H9 (cell line): ENCODE measurements at regions not wholly inside any gene's neighbourhood (a gene's known extent, or its start where the extent isn't known, plus 50 kb on each side); places are given as distances from the start of the nearest gene placed in this dataset.

Source experiments
- DNase-seq: peaks from one replicate; pipeline ENCODE4 v3.0.0-alpha.2; 2017
- H2AFZ ChIP-seq: one replicate; pipeline ENCODE4 v1.6.1; 2013; ENCODE audit warnings: mild to moderate bottlenecking, low read length, control low read depth, moderate library complexity
- H2AK5ac ChIP-seq: 2 replicates; pipeline ENCODE4 v1.6.1; 2013; ENCODE audit warnings: low read length, control low read depth, mixed read lengths; ENCODE audit not compliant: insufficient read length
- H2BK120ac ChIP-seq: one replicate; pipeline ENCODE4 v1.6.1; 2013; ENCODE audit warnings: low read depth, mild to moderate bottlenecking, low read length, control low read depth, inconsistent platforms; ENCODE audit not compliant: poor library complexity, severe bottlenecking
- H2BK12ac ChIP-seq: 2 replicates; pipeline ENCODE4 v1.6.1; 2013; ENCODE audit warnings: low read length, control low read depth, mixed read lengths, low read depth; ENCODE audit not compliant: insufficient read length
- H2BK15ac ChIP-seq: 2 replicates; pipeline ENCODE4 v1.6.1; 2013; ENCODE audit warnings: low read depth, low read length, control low read depth
- H2BK20ac ChIP-seq: one replicate; pipeline ENCODE4 v1.6.1; 2013; ENCODE audit warnings: low read depth, mild to moderate bottlenecking, low read length, control low read depth, inconsistent platforms; ENCODE audit not compliant: poor library complexity, severe bottlenecking
- H2BK5ac ChIP-seq: 2 replicates; pipeline ENCODE4 v1.6.1; 2013; ENCODE audit warnings: low read length, control low read depth, mixed read lengths; ENCODE audit not compliant: insufficient read length
- H3K14ac ChIP-seq: 2 replicates; pipeline ENCODE4 v1.6.1; 2013; ENCODE audit warnings: low read length, control low read depth; ENCODE audit not compliant: insufficient read depth
- H3K18ac ChIP-seq: 2 replicates; pipeline ENCODE4 v1.6.1; 2013; ENCODE audit warnings: low read depth, mild to moderate bottlenecking, mixed read lengths, low read length, control low read depth; ENCODE audit not compliant: insufficient read length
- H3K23ac ChIP-seq: 2 replicates; pipeline ENCODE4 v1.6.1; 2013; ENCODE audit warnings: low read length, control low read depth, mixed read lengths, low read depth; ENCODE audit not compliant: insufficient read length
- H3K23me2 ChIP-seq: 2 replicates; pipeline ENCODE4 v1.6.1; 2013; ENCODE audit warnings: low read depth, mild to moderate bottlenecking, mixed read lengths, low read length, control low read depth; ENCODE audit not compliant: insufficient read length, poor library complexity, severe bottlenecking
- H3K27ac ChIP-seq: 2 replicates; pipeline ENCODE4 v1.5.1; 2013; ENCODE audit warnings: low read length, control low read depth, mixed read lengths, low read depth; ENCODE audit not compliant: insufficient read length
- H3K27me3 ChIP-seq: 2 replicates; pipeline ENCODE4 v1.6.1; 2013; ENCODE audit warnings: low read length, control low read depth, inconsistent platforms; ENCODE audit not compliant: insufficient read depth
- H3K4ac ChIP-seq: 2 replicates; pipeline ENCODE4 v1.6.1; 2013; ENCODE audit warnings: low read depth, mild to moderate bottlenecking, control low read depth, inconsistent platforms, low read length, moderate library complexity
- H3K4me1 ChIP-seq: 2 replicates; pipeline ENCODE4 v1.6.1; 2013; ENCODE audit warnings: low read length, control low read depth, inconsistent platforms; ENCODE audit not compliant: insufficient read depth
- H3K4me2 ChIP-seq: 2 replicates; pipeline ENCODE4 v1.6.1; 2013; ENCODE audit warnings: low read length, control low read depth, mixed read lengths; ENCODE audit not compliant: insufficient read length, insufficient read depth
- H3K56ac ChIP-seq: 2 replicates; pipeline ENCODE4 v1.6.1; 2013; ENCODE audit warnings: low read depth, mild to moderate bottlenecking, mixed read lengths, low read length, control low read depth; ENCODE audit not compliant: insufficient read length
- H3K79me1 ChIP-seq: 2 replicates; pipeline ENCODE4 v1.6.1; 2013; ENCODE audit warnings: low read depth, mild to moderate bottlenecking, moderate library complexity, low read length, control low read depth, inconsistent platforms; ENCODE audit not compliant: insufficient read depth, poor library complexity, severe bottlenecking
- H3K79me2 ChIP-seq: 2 replicates; pipeline ENCODE4 v1.6.1; 2013; ENCODE audit warnings: low read length, control low read depth, inconsistent platforms; ENCODE audit not compliant: insufficient read depth
- H3K9ac ChIP-seq: 2 replicates; pipeline ENCODE4 v1.6.1; 2013; ENCODE audit warnings: low read length, control low read depth, mixed read lengths; ENCODE audit not compliant: insufficient read length; ENCODE audit errors: extremely low read depth
- H3K9me3 ChIP-seq: one replicate; pipeline ENCODE4 v1.6.1; 2013; ENCODE audit warnings: low read depth, low read length, inconsistent platforms; ENCODE audit not compliant: control insufficient read depth
- H3T11ph ChIP-seq: one replicate; pipeline ENCODE4 v1.6.1; 2013; ENCODE audit warnings: mild to moderate bottlenecking, low read length, control low read depth, inconsistent platforms
- H4K20me1 ChIP-seq: one replicate; pipeline ENCODE4 v1.6.1; 2013; ENCODE audit not compliant: control insufficient read depth, insufficient read length, insufficient read depth
- H4K5ac ChIP-seq: 2 replicates; pipeline ENCODE4 v1.6.1; 2013; ENCODE audit warnings: low read depth, mild to moderate bottlenecking, mixed read lengths, low read length, control low read depth; ENCODE audit not compliant: insufficient read length
- H4K8ac ChIP-seq: replicated peaks from 2 replicates; pipeline ENCODE4 v1.6.1; 2013; ENCODE audit warnings: low read length, control low read depth, mixed read lengths, low read depth; ENCODE audit not compliant: insufficient read length
- H4K91ac ChIP-seq: 2 replicates; pipeline ENCODE4 v1.6.1; 2013; ENCODE audit warnings: low read depth, mild to moderate bottlenecking, moderate library complexity, mixed read lengths, low read length, control low read depth; ENCODE audit not compliant: insufficient read length
- H3K27ac Mint-ChIP-seq, 3 experiments: 2 replicates in 2 of 3; 3 replicates in 1 of 3; pipeline ENCODE4 v1.8.0; 2020 to 2021; ENCODE audit warnings: mixed read lengths in 3 of 3, mild to moderate bottlenecking in 1 of 3, moderate library complexity in 1 of 3
- H3K27me3 Mint-ChIP-seq: 2 replicates; pipeline ENCODE4 v1.8.0; 2021; ENCODE audit warnings: low read depth, mild to moderate bottlenecking, moderate library complexity, mixed read lengths
- H3K36me3 Mint-ChIP-seq, 3 experiments: 2 replicates in 2 of 3; 3 replicates in 1 of 3; pipeline ENCODE4 v1.8.0; 2020 to 2021; ENCODE audit warnings: low read depth in 3 of 3, mixed read lengths in 3 of 3; ENCODE audit not compliant: insufficient read depth in 1 of 3
- H3K4me1 Mint-ChIP-seq, 2 experiments: 2 replicates each; pipeline ENCODE4 v1.8.0; 2020; ENCODE audit warnings: mixed read lengths in 2 of 2
- H3K4me3 Mint-ChIP-seq, 2 experiments: 2 replicates in 1 of 2; 3 replicates in 1 of 2; pipeline ENCODE4 v1.8.0; 2020 to 2021; ENCODE audit warnings: mild to moderate bottlenecking in 2 of 2, mixed read lengths in 2 of 2, moderate library complexity in 1 of 2
- H3K9me3 Mint-ChIP-seq, 2 experiments: 2 replicates in 1 of 2; 3 replicates in 1 of 2; pipeline ENCODE4 v1.8.0; 2020; ENCODE audit warnings: mild to moderate bottlenecking in 2 of 2, mixed read lengths in 2 of 2, moderate library complexity in 1 of 2
- CTCF ChIP-seq: fragments of 200-600 bp; sonication (generic); conservative IDR thresholded peaks from 3 replicates; pipeline ENCODE4 v1.8.0; 2021; ENCODE audit warnings: antibody characterized with exemption, mild to moderate bottlenecking
- WGBS: extraction: QIAGEN DNeasy Blood & Tissue Kit; methylation state at CpG from one replicate; pipeline ENCODE4 v1.1.7; 2013; ENCODE audit warnings: missing lambda C conversion rate, low lambda C conversion rate, mixed read lengths; ENCODE audit not compliant: insufficient read length; ENCODE audit errors: extremely low coverage; 5-methylcytosine and 5-hydroxymethylcytosine counted together

DNA sequence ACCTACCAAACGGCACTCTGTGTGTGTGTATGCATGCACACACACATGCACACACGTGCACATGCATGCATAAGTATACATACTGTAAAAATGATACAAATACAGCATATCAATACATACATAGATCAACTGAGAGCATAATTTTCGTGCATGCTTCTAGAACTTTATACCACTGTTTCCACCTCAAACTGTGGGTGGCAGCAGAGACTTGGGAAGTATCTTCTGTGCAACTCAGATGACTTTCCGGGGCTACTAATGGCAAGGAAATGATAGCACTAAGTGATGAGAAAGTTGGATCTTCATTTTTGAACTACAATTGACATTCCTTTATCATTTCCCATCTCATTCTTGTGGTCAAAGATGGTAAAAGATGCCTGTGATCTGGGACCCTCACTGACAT lies 570.7 kb downstream of the REEP3 start:
- H3K4ac ChIP-seq: no peak overlapping the region
- no peak overlapping the region for H2BK20ac ChIP-seq
- no peak overlapping the region for H3K4me2 ChIP-seq
- H3K4me1 Mint-ChIP-seq: peaks cover 8 to 11% of the 10 kb centered on the region in 2 experiments
- peaks cover 16% of the 10 kb centered on the region for H3K27me3 Mint-ChIP-seq
- no peak overlapping the region for H2BK12ac ChIP-seq
- no peak overlapping the region for H3K56ac ChIP-seq
- no peak overlapping the region for H3K23ac ChIP-seq
- H3K14ac ChIP-seq: no peak overlapping the region
- peak; percentile 63; the same call in 2 of the 3 replicates for TF ChIP-seq CTCF
- H4K91ac ChIP-seq: no peak overlapping the region
- WGBS: no CpG with 5 or more reads among the region's 4 CpGs
- no peak overlapping the region for H4K8ac ChIP-seq
- no peak overlapping the region for H2BK120ac ChIP-seq
- no peak overlapping the region for H3K18ac ChIP-seq
- H3T11ph ChIP-seq: no peak overlapping the region
- DNase-seq: no peak
- H3K27me3 ChIP-seq: no peaks in the 10 kb centered on the region; the same call in 1 of the 2 replicates
- H3K79me2 ChIP-seq: no peaks in the 10 kb centered on the region
- no peaks in the 10 kb centered on the region for H4K20me1 ChIP-seq
- no peaks in the 10 kb centered on the region; a peak in 1 of 5 replicates for H3K9me3 Mint-ChIP-seq
- H2BK5ac ChIP-seq: no peak overlapping the region
- H3K4me3 Mint-ChIP-seq: no peak overlapping the region
- no peaks in the 10 kb centered on the region for H3K36me3 Mint-ChIP-seq
- H2AK5ac ChIP-seq: no peak overlapping the region
- no peak overlapping the region for H2BK15ac ChIP-seq
- no peak overlapping the region for H3K27ac Mint-ChIP-seq
- no peak overlapping the region for H2AFZ ChIP-seq
- no peak overlapping the region for H3K9ac ChIP-seq
- no peak overlapping the region for H4K5ac ChIP-seq
- H3K79me1 ChIP-seq: no peaks in the 10 kb centered on the region
- no peak overlapping the region for H3K27ac ChIP-seq
- H3K9me3 ChIP-seq: no peaks in the 10 kb centered on the region
- H3K4me1 ChIP-seq: no peaks in the 10 kb centered on the region
- no peaks in the 10 kb centered on the region for H3K23me2 ChIP-seq
